Stimulated activated CD8-positive, alpha-beta memory T cell treated with anti-CD3 and anti-CD28 coated beads, Interleukin-7, amount 100 ng/mL, for 1 hour (primary cell): ENCODE measurements at regions not wholly inside any gene's neighbourhood (a gene's known extent, or its start where the extent isn't known, plus 50 kb on each side); places are given as distances from the start of the nearest gene placed in this dataset.

Experiments used
- DNase-seq, 2 donors: peaks; one replicate each; pipeline ENCODE4 v3.0.0-alpha.2; 2020; ENCODE audit warnings: low read depth in 2 of 2

GRCh38 chr2:129277585-129277981 is 701.9 kb upstream of the RAB6C start:
- DNase-seq, result no peak

- DNase-seq, result no peak
These were observed 697.5 kb upstream of the RAB6C start for GRCh38 chr2:129281791-129282530.

GRCh38 chr2:129285012-129285411 is 694.5 kb upstream of the RAB6C start:
- DNase-seq, result no peak

GRCh38 chr2:129293326-129293725 is 686.1 kb upstream of the RAB6C start:
- no peak for DNase-seq

GRCh38 chr2:129296396-129296795 is 683.1 kb upstream of the RAB6C start:
- no peak for DNase-seq

- no peak for DNase-seq
These were observed 682.7 kb upstream of the RAB6C start for GRCh38 chr2:129296806-129297205.

- DNase-seq, result no peak
These were observed 682.0 kb upstream of the RAB6C start for GRCh38 chr2:129297430-129297829.

- DNase-seq, result no peak
These were observed 680.1 kb upstream of the RAB6C start for GRCh38 chr2:129299338-129299737.

GRCh38 chr2:129299756-129300155 is 679.7 kb upstream of the RAB6C start:
- no peak for DNase-seq

- DNase-seq, result no peak
These were observed 679.0 kb upstream of the RAB6C start for GRCh38 chr2:129300456-129300855.

GRCh38 chr2:129301431-129301913 is 678.0 kb upstream of the RAB6C start:
- DNase-seq, result no peak

GRCh38 chr2:129302106-129302505 is 677.4 kb upstream of the RAB6C start:
- DNase-seq, result no peak

GRCh38 chr2:129302561-129303183 is 676.8 kb upstream of the RAB6C start:
- DNase-seq, result no peak

GRCh38 chr2:129314120-129314519 is 665.3 kb upstream of the RAB6C start:
- DNase-seq, result no peak

GRCh38 chr2:129318581-129319421 is 660.7 kb upstream of the RAB6C start:
- no peak for DNase-seq

GRCh38 chr2:129319422-129319717 is 660.1 kb upstream of the RAB6C start:
- DNase-seq, result no peak

GRCh38 chr2:129320288-129320687 is 659.2 kb upstream of the RAB6C start:
- DNase-seq, result no peak

- no peak for DNase-seq
These were observed 655.1 kb upstream of the RAB6C start for GRCh38 chr2:129324349-129324748.

- DNase-seq, result no peak
These were observed 654.3 kb upstream of the RAB6C start for GRCh38 chr2:129325151-129325550.

- no peak for DNase-seq
These were observed 649.9 kb upstream of the RAB6C start for GRCh38 chr2:129329574-129329973.

- DNase-seq, result no peak
These were observed 649.0 kb upstream of the RAB6C start for GRCh38 chr2:129330504-129330903.

GRCh38 chr2:129331638-129332037 is 647.8 kb upstream of the RAB6C start:
- no peak for DNase-seq

GRCh38 chr2:129334128-129334527 is 645.3 kb upstream of the RAB6C start:
- no peak for DNase-seq
